ENCODE measurements at regions not wholly inside any gene's neighbourhood (a gene's known extent, or its start where the extent isn't known, plus 50 kb on each side); places are given as distances from the start of the nearest gene placed in this dataset.

GRCh38 chr5:165108809-165109208 lies 1603.4 kb downstream of the MAT2B start:
- DNase-seq (ENCODE audit: low spot score) = no peak
- Histone ChIP-seq H3K9me3 (ENCODE audit: control insufficient read depth in 4 of 4, low read length in 3 of 4) (peaks cover 0 to 8% (median 0%) of the 10 kb centered on the region in 4 donors), H3K4me1 (ENCODE audit: control insufficient read depth in 4 of 4, insufficient read depth in 4 of 4, low read length in 3 of 4) (no peaks in the 10 kb centered on the region), H3K27ac (ENCODE audit: low read depth in 1 of 2, low read length in 2 of 2) (no peak overlapping the region), H3K9ac (ENCODE audit: low read depth in 1 of 2, low read length in 2 of 2) (no peak overlapping the region), H3K4me3 (ENCODE audit: low read depth in 1 of 3, low read length in 3 of 3) (no peak overlapping the region), H3K36me3 (ENCODE audit: control insufficient read depth in 4 of 4, insufficient read depth in 3 of 4, low read depth in 1 of 4, low read length in 3 of 4) (no peaks in the 10 kb centered on the region), H3K27me3 (ENCODE audit: control insufficient read depth in 4 of 4, insufficient read depth in 4 of 4, low read length in 3 of 4) (no peaks in the 10 kb centered on the region)
- 56% methylated on average over 3 of the region's 3 CpGs for WGBS
- TF ChIP-seq ZBTB33 (IDR thresholded peaks at IDR 0.05) = no peak
- TF ChIP-seq RAD21 (IDR thresholded peaks at IDR 0.05) = no peak
- no peak for TF ChIP-seq SP1 (IDR thresholded peaks at IDR 0.05)
- no peak for TF ChIP-seq HNF4A (conservative IDR thresholded peaks at IDR 0.05)
- TF ChIP-seq NR2F2 (IDR thresholded peaks at IDR 0.05) = no peak
- TF ChIP-seq FOXA2 (IDR thresholded peaks at IDR 0.05) = no peak
- TF ChIP-seq REST (IDR thresholded peaks at IDR 0.05) = no peak
- TF ChIP-seq EGR1 (IDR thresholded peaks at IDR 0.05; ENCODE audit: low read depth in 2 of 2) = no peak
- TF ChIP-seq YY1 (IDR thresholded peaks at IDR 0.05) = no peak
- TF ChIP-seq HNF4G (IDR thresholded peaks at IDR 0.05) = no peak
- no peak for TF ChIP-seq ATF3 (IDR thresholded peaks at IDR 0.05)
- no peak for TF ChIP-seq TAF1 (conservative IDR thresholded peaks at IDR 0.05)
- TF ChIP-seq FOXA1 (IDR thresholded peaks at IDR 0.05) = no peak
- TF ChIP-seq CTCF (IDR thresholded peaks at IDR 0.05; ENCODE audit: low read depth, low read length, missing input control) = no peak
- no peak for TF ChIP-seq GABPA (IDR thresholded peaks at IDR 0.05 in 1 of 2, conservative IDR thresholded peaks at IDR 0.05 in 1 of 2)
- TF ChIP-seq RXRA (IDR thresholded peaks at IDR 0.05) = no peak
- TF ChIP-seq MAX (IDR thresholded peaks at IDR 0.05) = no peak
- TF ChIP-seq JUND (IDR thresholded peaks at IDR 0.05) = no peak

Data from liver (tissue), 8 donors.